HG03432 (cell line): ENCODE measurements at regions not wholly inside any gene's neighbourhood (a gene's known extent, or its start where the extent isn't known, plus 50 kb on each side); places are given as distances from the start of the nearest gene placed in this dataset.
A peak's percentile ranks its signal among the peaks of the same experiment; 100 is the strongest.

Experiments used
- ATAC-seq: cut with Tn5 transposase; IDR thresholded peaks from one replicate; pipeline ENCODE4 v1.9.1; 2021; ENCODE audit warnings: mild to moderate bottlenecking, moderate library complexity; ENCODE audit not compliant: unreplicated experiment

GRCh38 chr2:207286106-207286505 lies 120.4 kb upstream of the KLF7 start:
- ATAC-seq = peak; percentile 41

GRCh38 chr2:207288628-207289027 lies 122.9 kb upstream of the KLF7 start:
- ATAC-seq = peak; percentile 62

GRCh38 chr2:207289295-207290018 lies 123.7 kb upstream of the KLF7 start:
- ATAC-seq = no peak

- peak; percentile 32 for ATAC-seq
These were observed 125.3 kb upstream of the KLF7 start for GRCh38 chr2:207290833-207291624.

- ATAC-seq = peak; percentile 49
These were observed 126.0 kb upstream of the KLF7 start for GRCh38 chr2:207291625-207292252.

GRCh38 chr2:207296265-207296948 lies 130.7 kb upstream of the KLF7 start:
- ATAC-seq = no peak

GRCh38 chr2:207300817-207301216 lies 135.1 kb upstream of the KLF7 start:
- no peak for ATAC-seq

GRCh38 chr2:207304761-207305160 lies 139.0 kb upstream of the KLF7 start:
- ATAC-seq = no peak

GRCh38 chr2:207308519-207309224 lies 142.9 kb upstream of the KLF7 start:
- ATAC-seq = no peak

- ATAC-seq = peak; percentile 97
These were observed 145.7 kb upstream of the KLF7 start for GRCh38 chr2:207311316-207312005.

- ATAC-seq = no peak
These were observed 146.2 kb upstream of the KLF7 start for GRCh38 chr2:207312006-207312356.

- ATAC-seq = no peak
These were observed 148.2 kb upstream of the KLF7 start for GRCh38 chr2:207313947-207314346.

- no peak for ATAC-seq
These were observed 149.4 kb upstream of the KLF7 start for GRCh38 chr2:207315131-207315530.

- no peak for ATAC-seq
These were observed 150.7 kb upstream of the KLF7 start for GRCh38 chr2:207316484-207316883.

- no peak for ATAC-seq
These were observed 151.2 kb upstream of the KLF7 start for GRCh38 chr2:207316906-207317305.

- no peak for ATAC-seq
These were observed 151.7 kb upstream of the KLF7 start for GRCh38 chr2:207317378-207317984.

GRCh38 chr2:207318181-207318628 lies 152.5 kb upstream of the KLF7 start:
- ATAC-seq = no peak

GRCh38 chr2:207319316-207319715 lies 153.6 kb upstream of the KLF7 start:
- no peak for ATAC-seq

GRCh38 chr2:207320381-207321159 lies 154.8 kb upstream of the KLF7 start:
- ATAC-seq = no peak
